HCT116 (cell line): ENCODE measurements at regions not wholly inside any gene's neighbourhood (a gene's known extent, or its start where the extent isn't known, plus 50 kb on each side); places are given as distances from the start of the nearest gene placed in this dataset.

Experiments
- CEBPB ChIP-seq: IDR thresholded peaks from 2 replicates; pipeline ENCODE4 v1.6.1; 2012; ENCODE audit warnings: low read depth
- CTCF ChIP-seq, 3 experiments: fragments of 200-600 bp in 1 of 3; sonication (generic) in 1 of 3; IDR thresholded peaks in 2 of 3; conservative IDR thresholded peaks in 1 of 3; 2 replicates each; pipeline ENCODE4 v1.5.1; 2012 to 2017; ENCODE audit warnings: low read depth in 2 of 3, low read length in 2 of 3, antibody characterized with exemption in 1 of 3, borderline replicate concordance in 1 of 3, control low read depth in 1 of 3, mild to moderate bottlenecking in 1 of 3, mixed read lengths in 1 of 3, mixed run types in 1 of 3, moderate library complexity in 1 of 3; ENCODE audit not compliant: insufficient read depth in 1 of 3
- EZH2 ChIP-seq: fragments of 200-600 bp; sonication (generic); IDR thresholded peaks from 2 replicates; pipeline ENCODE4 v1.6.1; 2017; ENCODE audit warnings: antibody characterized with exemption, mixed run types
- FOSL1 ChIP-seq: IDR thresholded peaks from 2 replicates; pipeline ENCODE4 v1.6.1; 2012; ENCODE audit warnings: low read depth
- JUND ChIP-seq: IDR thresholded peaks from 2 replicates; pipeline ENCODE4 v1.6.1; 2012
- MAX ChIP-seq: IDR thresholded peaks from 2 replicates; pipeline ENCODE4 v1.6.1; 2012
- POLR2A ChIP-seq: IDR thresholded peaks from 2 replicates; pipeline ENCODE4 v1.7.0; 2011; ENCODE audit warnings: borderline replicate concordance; ENCODE audit not compliant: insufficient read depth, insufficient read length; ENCODE audit errors: extremely low read depth
- POLR2AphosphoS5 ChIP-seq: IDR thresholded peaks from 2 replicates; pipeline ENCODE4 v1.6.1; 2011; ENCODE audit warnings: mild to moderate bottlenecking, low read depth, low read length, moderate library complexity
- SP1 ChIP-seq: IDR thresholded peaks from 2 replicates; pipeline ENCODE4 v1.6.1; 2012; ENCODE audit warnings: low read depth
- TCF7L2 ChIP-seq: IDR thresholded peaks from 2 replicates; pipeline ENCODE4 v1.7.0; 2011; ENCODE audit warnings: borderline replicate concordance, inconsistent platforms; ENCODE audit not compliant: insufficient read depth, insufficient read length; ENCODE audit errors: extremely low read depth

- TF ChIP-seq POLR2AphosphoS5: no peak
- TF ChIP-seq CTCF (IDR thresholded peaks at IDR 0.05 in 2 of 3, conservative IDR thresholded peaks at IDR 0.05 in 1 of 3; ENCODE audit: borderline replicate concordance in 1 of 3, insufficient read depth in 1 of 3, low read depth in 2 of 3, low read length in 2 of 3): no peak
- TF ChIP-seq JUND: no peak
- TF ChIP-seq SP1: no peak
- TF ChIP-seq EZH2: no peak
- TF ChIP-seq TCF7L2: no peak
- TF ChIP-seq CEBPB: no peak
- TF ChIP-seq MAX: no peak
- no peak for TF ChIP-seq POLR2A
- TF ChIP-seq FOSL1: no peak
Observed at GRCh38 chr6:141158740-141159139, 974.0 kb upstream of the GJE1 start.
